ENCODE measurements at regions not wholly inside any gene's neighbourhood (a gene's known extent, or its start where the extent isn't known, plus 50 kb on each side); places are given as distances from the start of the nearest gene placed in this dataset.
"Not testable (repeated sequence)": the region's sequence is repeated elsewhere in the genome, so short reads cannot be mapped to it uniquely, and the experiment has no call there.

DNA sequence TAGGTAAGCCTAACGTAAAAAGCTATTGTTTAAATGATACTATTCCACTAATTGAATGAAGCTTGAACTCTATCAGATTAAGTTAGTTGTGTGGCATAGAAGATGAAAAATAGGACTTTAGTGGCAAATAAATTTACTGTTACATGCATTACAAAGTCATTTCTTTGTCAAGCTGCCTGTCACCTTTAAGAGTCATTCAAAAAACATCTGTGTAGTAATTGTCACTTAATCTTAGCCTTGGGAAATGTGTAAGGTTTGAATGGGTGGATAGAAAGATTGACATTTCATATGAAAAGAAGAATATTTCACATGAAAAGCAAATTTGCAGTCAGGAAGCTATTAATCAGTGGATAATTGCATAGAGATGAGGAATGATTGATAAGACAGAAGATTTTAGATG is 473.5 kb downstream of the DNAH5 start:
- DNase-seq, result no peak

DNA sequence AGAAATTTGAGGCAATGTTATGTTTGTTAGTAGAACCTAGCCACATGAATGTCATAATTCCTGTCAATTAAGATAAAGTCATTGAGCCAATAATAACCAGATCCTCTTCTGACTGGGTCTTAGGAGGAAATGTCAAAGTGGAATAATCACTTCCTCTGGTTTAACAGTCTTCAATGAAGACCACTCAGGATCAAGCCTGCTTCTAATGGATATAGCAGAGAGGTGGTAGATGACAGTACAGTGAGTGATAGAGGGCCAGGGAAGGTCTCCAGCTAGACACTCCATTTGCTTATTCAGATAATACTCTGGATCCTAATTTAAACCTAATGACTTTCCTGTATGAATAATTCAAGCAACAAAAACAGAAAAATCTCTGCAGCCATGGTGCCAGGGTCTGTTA is 474.2 kb downstream of the DNAH5 start:
- DNase-seq, result no peak

DNA sequence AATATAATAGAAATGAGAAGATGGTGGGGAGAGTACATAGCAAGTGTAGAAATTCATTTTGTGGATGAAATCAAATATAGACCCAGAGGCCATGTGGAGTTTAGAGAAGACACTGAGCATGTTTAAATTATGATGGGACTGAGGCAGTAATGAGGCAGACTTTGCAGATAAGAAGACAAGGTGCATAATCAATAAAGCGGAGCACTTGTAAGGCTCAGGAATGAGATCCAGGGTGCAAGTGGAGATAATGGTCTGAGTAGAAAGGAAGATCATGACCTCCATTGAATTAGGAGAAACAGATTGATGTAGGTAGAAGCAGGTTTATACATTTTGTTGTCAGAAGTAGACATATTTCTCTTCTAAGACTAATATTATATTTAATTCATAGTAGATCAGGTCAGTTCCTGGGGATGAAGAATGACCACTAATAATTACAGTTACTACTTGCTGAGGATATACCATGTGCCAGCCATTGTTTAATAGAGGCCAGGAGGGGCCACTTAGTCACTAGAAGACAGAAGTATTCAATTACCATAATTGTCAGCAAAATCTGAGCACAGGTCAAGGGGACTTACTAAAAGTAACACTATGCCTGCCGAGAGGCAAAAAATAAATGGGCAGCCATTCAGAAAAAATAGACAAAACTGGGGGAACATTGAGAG is 479.8 kb downstream of the DNAH5 start:
- no peak for DNase-seq

DNA sequence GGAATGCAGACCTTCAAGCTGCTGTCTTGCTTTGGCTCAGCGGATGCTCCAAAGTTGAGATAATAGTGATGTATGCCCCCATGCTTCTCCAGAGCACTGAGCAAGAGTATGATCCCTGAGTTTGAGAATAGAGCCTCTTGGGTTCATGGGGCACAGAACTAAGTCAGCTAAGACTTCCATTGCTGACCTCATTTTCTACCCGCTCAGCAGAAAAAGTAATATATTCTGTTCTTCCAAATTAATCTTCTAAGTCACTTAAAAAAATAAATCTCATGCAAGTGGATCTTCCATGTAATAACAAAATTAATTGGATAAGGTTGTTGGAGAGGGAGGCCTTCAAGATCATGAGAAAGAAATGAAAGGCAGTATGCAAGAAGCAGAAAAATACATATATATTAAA is 483.9 kb downstream of the DNAH5 start:
- DNase-seq, result no peak

DNA sequence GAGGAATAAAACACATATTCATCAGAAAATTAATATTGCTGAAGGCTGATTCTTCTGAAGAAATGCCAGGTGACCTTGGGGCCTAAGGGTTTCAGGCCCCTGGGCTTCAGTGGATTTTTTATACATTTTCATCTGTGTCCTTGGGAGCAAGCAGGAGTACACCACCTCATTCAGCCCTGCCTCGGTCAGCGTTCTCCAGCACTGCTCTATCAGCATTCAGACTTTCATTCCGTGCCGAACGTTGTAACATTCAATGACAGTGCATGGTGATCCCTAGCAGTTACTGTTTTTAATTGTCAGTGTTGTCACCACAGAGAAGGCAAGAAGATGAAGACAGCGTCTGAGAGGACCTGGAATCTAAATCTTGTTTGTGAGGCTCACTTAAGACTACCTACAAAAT is 490.4 kb downstream of the DNAH5 start:
- no peak for DNase-seq

DNA sequence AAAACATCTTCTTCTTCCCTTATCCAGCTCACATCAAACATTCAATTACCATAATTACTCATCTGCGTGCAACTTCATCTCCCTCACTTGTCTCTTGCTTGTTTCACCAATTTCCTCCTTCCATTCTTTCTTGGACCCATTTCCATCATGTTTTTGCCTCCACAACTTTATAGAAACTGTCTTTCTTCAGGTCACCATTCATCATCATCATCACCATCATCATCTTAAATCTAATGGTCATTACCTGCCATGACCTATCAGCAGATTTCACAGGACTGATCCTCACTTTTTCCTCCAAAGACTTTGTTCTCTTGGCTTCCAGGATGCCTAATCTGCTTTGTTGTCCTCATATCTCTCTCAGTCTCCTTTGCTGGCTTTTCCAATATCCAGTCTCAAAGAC is 495.6 kb downstream of the DNAH5 start:
- DNase-seq, result no peak

DNA sequence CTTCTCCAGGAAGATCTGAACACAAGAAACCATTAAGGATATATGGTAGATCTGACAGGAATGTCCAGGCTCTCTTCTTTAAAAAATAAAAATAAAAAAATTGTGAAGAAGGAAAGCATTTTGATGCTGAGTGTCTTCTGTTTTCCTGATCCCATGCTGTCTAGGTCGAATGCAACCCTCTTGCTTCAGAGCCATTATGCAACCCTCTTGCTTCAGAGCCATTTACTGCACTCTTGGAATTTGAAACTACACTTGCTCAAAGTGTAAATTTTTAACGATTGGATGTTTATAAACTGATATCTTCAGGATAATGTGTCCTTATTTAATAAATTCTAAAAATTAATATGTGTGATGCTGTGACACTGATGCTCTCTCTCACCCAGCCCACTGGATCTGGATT is 505.1 kb downstream of the DNAH5 start:
- DNase-seq, result no peak

DNA sequence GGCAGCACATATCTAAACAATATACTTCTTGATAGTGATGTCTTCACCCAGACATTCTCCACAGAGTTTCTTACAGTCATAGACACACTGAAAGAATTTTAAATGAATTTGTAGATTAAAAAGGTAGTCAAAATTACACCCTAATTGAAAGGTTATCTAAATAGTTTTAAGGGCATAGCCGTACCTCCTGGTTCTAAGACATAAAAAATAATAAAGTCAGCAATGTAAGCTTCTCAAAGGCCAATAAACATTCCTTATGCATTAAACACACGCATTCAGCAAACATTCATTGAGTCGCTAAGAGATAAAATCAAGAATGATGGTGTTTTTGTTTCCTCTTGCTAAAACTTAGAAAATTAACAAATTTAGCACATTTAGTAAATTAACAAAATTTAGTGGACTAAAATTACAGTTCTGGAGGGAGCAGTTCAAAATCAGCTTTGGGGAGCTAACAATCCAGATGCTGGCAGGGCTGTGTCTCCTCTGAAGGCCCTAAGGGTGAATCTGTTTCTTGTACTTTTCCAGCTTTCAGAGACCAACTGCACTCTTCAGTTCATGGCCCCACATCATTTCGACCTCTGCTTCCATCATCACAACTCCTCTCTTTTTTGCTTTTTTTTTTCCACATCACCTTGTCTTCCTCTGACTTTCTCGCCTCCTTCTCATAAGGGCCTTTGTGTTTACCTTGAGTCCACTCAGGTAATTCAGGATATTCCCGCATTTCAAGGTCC is 516.5 kb downstream of the DNAH5 start:
- no peak for DNase-seq

DNA sequence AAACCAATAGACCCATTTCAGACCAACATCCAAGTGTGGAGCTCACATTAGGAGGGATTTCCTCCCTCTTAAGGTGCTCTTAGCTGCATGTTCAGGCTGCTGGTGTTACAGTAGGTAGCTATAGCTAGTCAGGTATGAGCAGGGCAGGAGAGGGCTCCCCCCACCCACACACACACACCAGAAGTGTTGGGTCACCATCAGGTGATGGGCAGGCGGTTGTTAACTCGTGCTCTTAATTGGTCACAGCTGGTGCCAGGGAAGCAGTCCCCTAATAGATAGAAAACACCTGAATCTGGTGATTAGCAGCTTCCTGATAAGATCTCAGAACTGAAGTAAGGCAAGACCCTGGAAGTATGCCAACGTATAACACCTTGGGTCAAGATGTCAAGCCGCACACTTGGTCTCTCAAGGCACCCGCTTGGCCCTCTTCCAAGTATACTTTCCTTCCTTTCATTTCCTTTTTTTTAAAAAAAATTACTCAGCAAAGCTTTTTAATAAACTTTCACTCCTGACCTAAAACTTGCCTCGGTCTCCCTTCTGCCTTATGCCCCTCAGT is 532.4 kb downstream of the DNAH5 start:
- no peak for DNase-seq

DNA sequence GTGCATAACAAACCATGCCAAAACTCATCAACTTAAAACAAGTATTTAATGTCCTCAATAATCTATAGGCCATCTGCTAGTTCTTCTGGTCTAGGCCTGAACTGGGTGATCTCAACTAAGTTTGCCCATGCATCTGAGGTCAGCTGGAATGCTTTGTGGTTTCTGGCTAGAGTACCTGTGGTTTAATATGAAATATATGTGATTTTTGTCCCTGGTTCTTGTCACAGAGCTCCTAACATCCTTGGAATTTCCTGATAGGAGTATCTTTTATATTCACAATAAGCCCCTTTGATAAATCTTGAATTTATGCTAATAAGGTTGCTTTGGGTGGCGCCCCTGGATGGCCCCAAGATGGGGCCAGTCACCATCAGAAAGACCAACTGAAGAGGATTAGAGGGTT is 535.9 kb downstream of the DNAH5 start:
- no peak for DNase-seq

DNA sequence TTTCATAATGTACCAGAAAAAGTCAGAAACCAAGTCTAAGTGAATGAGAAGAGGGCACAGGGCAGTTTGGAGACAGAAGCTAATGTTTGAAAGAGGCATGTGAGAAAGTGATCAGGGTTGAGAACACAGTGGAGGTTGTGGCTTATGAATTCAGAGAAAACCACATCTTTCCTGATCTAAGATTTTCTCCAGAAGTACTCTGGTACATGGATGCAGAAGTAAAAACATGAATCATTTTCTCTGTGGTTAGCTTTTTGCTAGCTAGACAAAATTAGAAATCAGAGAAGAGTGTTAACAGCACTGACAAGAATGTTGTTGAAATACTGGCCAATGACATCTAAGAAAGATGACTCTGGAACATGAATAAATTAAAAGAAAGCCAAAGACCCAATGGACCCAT is 541.1 kb downstream of the DNAH5 start:
- no peak for DNase-seq

DNA sequence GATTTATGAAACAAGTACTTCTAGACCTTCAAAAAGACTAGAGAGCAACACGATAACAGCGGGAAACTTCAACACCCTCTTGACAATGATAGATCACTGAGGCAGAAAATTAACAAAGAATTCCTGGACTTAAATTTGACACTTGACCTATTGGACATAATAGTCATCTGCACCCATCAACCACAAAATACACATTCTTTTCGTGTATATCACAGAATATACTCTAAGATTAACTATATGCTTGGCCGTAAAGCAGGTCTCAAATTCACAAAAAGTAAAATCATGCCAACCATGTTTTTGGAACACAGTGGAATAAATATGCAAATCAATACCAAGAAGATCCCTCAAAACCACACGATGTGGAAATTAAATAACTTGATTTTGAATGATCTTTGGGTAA is 559.4 kb downstream of the DNAH5 start:
- no peak for DNase-seq

DNA sequence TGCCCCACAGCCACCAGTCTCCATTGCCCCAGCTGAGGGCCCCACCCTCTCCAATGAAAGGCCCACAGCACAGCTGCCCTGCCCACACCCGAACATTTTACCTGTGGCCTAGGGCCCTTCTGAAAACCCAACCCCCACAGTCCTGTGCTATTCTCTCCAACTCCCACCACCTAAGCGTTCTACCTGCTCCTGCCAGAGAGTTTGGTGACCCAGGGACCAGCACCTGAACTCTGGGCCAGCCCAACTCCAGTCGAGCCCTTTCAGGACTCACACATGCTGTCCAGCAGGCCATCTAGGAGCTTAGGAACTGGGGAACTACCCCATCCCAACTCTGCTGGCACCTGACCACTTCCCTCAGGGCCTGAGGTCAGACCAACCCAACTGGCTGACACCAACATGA is 562.3 kb downstream of the DNAH5 start:
- no peak for DNase-seq

DNA sequence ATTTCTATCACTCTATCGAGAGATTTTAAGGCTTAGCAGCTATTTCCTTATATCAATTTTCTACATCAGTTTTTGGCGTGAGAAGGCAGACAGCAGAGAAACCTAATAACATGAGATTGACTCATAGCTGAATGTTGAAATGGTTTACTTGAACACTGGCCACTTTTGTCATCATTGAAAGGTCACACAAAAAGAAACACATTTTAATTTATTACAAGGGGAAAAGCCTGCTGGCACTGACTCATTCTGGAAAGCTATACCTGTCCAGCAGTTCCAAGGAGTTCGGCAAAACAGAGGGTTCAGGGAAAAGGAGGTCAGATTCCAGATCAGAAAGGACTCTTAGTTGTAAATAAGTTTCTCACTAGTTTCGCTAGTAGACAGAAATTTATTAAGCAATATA is 566.4 kb downstream of the DNAH5 start:
- no peak for DNase-seq

DNA sequence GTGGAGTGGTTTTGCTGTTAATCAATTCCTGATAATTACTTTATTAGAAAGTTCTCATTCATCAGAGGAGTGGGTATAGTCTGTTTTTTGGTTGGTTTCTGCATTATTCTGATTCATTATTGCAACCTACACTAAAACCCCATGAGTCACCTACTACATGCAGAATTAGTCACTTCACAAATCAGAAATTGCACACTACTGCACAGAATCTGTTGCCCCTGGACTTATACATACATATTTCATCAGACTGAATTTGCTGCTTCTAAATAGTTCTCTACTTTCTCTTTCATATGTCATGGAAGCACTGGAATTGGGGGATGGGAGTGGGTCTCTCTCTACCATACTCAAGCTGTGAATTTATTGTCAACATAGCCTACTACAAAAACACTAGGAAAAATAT is 585.1 kb downstream of the DNAH5 start:
- DNase-seq, result no peak

DNA sequence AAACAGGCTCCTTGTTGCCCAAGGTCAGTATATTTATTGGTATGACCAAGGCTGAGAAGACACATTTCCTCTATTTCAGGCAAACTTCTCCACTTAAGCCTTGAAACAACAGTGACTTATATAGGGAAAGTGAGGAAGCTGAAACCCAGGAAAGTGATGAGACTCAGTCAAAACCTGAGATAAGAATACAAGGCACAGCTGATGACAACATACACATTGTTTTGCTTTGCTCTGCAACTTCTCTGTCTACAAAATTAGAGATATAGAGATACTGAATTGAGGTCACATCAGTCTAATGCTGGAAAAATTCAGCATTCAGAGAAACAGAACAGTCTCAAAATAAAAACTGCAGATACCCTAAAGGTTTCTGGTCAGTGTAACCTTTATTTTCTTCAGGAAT is 586.1 kb downstream of the DNAH5 start:
- no peak for DNase-seq

DNA sequence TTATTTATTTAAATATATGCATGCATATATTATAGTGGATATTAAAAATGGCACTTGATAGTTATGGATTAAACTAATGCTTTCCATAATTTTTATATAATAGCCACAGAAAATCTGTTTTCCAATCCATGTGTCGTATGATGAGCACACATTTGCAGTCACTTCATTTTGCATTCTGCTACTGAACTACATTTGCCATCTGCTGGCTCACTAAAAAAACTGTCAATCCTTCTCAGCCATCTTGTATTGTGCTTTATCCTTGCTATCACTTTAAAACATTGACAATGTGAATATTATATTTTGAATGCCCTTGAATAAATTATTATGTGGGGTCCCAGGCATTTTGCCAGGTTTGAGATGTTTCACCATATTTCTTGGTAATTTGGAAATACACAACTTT is 586.6 kb downstream of the DNAH5 start:
- no peak for DNase-seq

DNA sequence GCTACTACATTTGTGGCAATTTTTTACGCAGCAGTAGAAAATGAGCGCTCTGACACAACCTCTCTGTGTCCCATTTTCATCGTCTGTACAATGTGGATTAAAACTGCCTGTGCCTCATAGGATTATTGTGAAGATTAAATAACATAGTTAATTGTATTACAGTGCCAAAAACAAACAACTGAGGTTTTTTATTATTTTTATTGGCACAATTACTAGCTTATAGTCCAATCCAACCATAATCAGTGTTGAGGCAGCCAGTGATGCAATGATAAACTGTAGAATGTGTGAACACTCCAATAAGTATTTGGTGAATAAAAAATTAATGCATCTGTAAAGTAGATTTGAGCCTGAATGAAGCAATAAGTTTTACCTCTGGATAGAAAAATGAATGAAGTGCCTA is 588.3 kb downstream of the DNAH5 start:
- DNase-seq, result no peak

DNA sequence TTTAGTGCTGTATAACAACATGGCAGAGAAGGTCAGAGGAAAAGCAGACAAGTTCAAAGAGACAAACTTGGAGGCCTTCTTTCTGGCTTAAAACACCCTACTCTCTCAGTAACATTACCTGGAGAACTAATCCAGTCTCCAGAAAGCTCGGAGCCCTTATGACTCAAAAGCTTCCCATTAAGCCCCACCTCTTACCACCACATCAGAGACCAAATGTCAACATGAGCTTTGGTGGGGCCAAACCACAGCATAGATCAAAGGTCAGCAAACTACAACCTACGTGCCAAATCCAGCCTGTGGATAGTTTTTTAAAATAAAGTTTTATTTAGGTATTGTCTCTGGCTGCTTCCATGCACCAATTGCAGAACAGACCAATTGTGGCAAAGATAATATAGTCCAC is 589.9 kb downstream of the DNAH5 start:
- no peak for DNase-seq

DNA sequence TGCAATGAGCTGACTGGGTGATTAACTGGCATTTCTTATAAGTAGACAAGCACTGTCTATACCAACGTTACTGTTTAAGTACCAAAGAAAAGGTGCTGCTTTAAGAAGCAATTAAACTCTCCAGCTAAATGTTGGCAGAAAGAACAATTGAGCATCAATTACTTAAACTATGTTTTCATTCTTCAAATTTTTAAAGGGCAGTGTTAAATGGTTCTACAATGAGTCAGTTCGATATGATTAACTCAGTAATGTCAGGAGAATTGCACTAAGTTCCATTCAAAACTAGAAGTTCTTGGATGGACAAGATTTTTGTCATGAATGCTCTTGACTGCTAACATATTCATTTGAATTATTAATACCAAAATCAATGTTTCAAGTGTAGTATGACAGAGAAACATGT is 593.7 kb downstream of the DNAH5 start:
- DNase-seq, result no peak

DNA sequence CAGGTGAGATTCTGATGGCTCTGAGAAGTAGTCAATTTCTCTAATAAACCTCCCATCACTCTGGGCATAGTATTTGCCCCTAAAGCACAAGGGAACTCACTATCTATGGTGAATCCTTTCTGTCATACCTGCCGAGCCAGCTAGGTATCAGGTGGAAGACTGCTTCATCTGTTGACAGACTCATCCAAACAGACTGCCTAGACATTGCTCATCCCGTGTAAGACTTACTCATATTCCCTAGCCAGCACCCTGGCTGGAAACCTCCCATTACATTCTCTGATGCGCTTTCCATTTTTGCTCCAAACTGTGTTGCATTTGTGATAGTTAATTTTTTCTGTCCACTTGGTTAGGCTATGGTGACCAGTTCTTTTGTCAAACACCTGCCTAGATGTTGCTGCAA is 595.9 kb downstream of the DNAH5 start:
- no peak for DNase-seq

DNA sequence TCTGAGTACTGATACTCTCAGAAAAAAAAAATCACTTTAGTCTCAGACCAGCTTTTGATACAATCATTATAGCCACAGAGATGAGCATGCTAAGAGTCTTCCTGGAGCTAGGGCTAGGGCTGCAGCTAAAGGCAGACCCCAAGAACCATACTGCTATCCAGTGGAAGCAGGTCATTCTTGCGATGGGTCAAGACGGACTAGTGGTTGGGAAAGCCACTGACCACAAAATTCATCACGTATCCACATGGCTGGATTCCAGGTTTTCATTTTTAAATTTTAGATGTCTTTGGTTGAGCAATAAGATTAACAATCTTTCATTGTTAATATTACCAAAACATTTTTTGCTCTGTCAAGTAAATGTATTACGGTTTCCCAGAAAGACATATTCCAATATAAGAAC is 598.1 kb downstream of the DNAH5 start:
- DNase-seq, result no peak

DNA sequence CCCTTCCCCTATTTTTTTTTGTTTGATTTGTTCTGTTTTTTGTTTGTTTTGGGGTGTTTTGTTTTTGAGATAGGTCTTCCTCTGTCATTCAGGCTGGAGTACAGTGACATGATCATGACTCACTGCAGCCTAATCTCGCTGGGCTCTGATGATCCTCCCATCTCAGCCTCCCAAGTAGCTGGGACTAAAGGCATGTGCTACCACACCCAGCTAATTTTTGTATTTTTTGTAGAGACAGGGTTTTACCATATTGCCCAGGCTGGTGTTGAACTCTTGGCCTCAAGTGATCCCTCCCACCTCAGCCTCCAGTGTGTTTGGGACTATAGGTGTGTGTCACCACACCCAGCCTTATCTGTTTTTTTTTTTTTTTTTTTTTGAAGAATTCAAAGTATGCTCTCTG is 605.4 kb downstream of the DNAH5 start:
- no peak for DNase-seq

DNA sequence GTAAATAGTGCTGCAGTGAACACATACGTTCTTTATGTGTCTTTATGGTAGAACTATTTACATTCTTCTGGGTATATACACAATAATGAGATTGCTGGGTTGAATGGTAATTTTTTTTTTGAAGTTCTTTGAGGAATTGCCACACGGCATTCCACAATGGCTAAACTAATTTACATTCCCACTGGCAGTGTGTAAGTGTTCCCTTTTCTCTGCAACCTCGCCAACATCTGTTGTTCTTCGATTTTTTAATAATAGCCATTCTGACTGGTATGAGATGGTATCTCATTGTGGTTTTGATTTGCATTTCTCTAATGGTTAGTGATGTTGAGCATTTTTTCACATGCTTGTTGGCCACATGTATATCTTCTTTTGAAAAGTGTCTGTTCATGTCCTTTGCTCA is 609.5 kb downstream of the DNAH5 start:
- not testable (repeated sequence) for DNase-seq

DNA sequence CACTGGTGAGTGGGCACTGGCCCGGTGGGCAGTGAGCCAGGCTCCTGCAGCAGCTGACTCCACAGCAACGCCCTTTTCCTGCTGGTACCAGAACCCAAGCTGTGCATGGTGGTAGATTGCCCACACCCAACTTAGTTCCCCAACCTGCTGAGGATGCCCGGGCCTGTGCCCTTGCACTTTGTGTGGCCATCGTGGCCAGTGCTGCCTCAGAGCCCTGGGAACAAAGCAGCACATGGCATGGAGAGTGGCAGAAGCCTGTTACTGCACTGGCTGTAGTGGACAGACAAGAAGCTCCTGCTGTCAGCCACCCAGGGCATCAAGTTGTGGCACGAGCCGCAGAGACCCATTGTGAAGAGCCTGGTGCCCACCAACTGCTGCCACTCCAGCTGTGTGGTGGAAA is 612.9 kb downstream of the DNAH5 start:
- no peak for DNase-seq

All from NCI-H510A treated with DMSO at 0.1 percent for 48 hours (cell line).